ENCODE measurements at regions not wholly inside any gene's neighbourhood (a gene's known extent, or its start where the extent isn't known, plus 50 kb on each side); places are given as distances from the start of the nearest gene placed in this dataset.

DNA sequence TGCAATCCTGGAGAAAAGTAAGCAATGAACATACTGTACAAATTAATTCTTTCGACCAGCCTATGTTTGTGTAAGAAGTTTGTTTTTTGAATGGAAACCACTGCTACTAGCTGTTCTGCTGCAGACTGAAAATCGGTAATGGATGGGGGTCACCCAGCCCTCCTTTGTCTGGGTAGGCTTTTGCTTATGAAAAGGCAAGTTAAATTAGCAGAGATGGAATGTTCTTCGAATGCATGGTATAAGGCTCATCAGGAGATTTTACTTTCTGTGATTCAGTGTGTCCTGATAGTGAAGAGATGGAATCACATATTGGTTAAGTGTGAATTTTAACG, 53.8 kb downstream of the EEF1B2 start:
- no peak overlapping the region for H3K14ac ChIP-seq (ENCODE audit: insufficient read depth, low read length)
- H4K8ac ChIP-seq (replicated peaks; ENCODE audit: insufficient read length, low read depth, low read length) = no peak overlapping the region
- no CpG with 5 or more reads among the region's 4 CpGs for WGBS (ENCODE audit: extremely low coverage, insufficient read length, low lambda C conversion rate)
- H2AFZ ChIP-seq (ENCODE audit: low read length) = no peak overlapping the region
- H3K9me3 ChIP-seq (ENCODE audit: control insufficient read depth, low read depth, low read length) = no peaks in the 10 kb centered on the region
- no peak overlapping the region for H2BK5ac ChIP-seq (ENCODE audit: insufficient read length, low read length)
- H2AK5ac ChIP-seq (ENCODE audit: insufficient read length, low read length) = no peak overlapping the region
- H3K79me2 ChIP-seq (ENCODE audit: insufficient read depth, low read length) = no peaks in the 10 kb centered on the region
- Mint-ChIP-seq H3K9me3 (no peaks in the 10 kb centered on the region; a peak in 1 of 5 replicates), H3K4me3 (peak overlapping the region in 1 of 2 experiments; percentile 70; a peak in 4 of 5 replicates), H3K36me3 (ENCODE audit: insufficient read depth in 1 of 3, low read depth in 3 of 3) (peaks cover 0 to 2% (median 0%) of the 10 kb centered on the region in 3 experiments; a peak in 1 of 7 replicates), H3K4me1 (peaks cover 46 to 49% of the 10 kb centered on the region in 2 experiments), H3K27ac (peak overlapping the region; percentile 53 to 59 (median 54); a peak in 6 of 7 replicates), H3K27me3 (ENCODE audit: low read depth) (no peaks in the 10 kb centered on the region)
- H3K56ac ChIP-seq (ENCODE audit: insufficient read length, low read depth, low read length) = no peak overlapping the region
- H3K23me2 ChIP-seq (ENCODE audit: insufficient read length, low read depth, low read length, poor library complexity, severe bottlenecking) = no peaks in the 10 kb centered on the region
- H3K79me1 ChIP-seq (ENCODE audit: insufficient read depth, low read depth, low read length, poor library complexity, severe bottlenecking) = no peaks in the 10 kb centered on the region
- no peak overlapping the region for H4K91ac ChIP-seq (ENCODE audit: insufficient read length, low read depth, low read length)
- no peak overlapping the region for H3K9ac ChIP-seq (ENCODE audit: extremely low read depth, insufficient read length, low read length)
- no peak overlapping the region for H3K27ac ChIP-seq (ENCODE audit: insufficient read length, low read depth, low read length)
- no peak overlapping the region for H3K23ac ChIP-seq (ENCODE audit: insufficient read length, low read depth, low read length)
- H2BK20ac ChIP-seq (ENCODE audit: low read depth, low read length, poor library complexity, severe bottlenecking) = no peak overlapping the region
- H3T11ph ChIP-seq (ENCODE audit: low read length) = no peak overlapping the region
- H4K5ac ChIP-seq (ENCODE audit: insufficient read length, low read depth, low read length) = no peak overlapping the region
- no peak for DNase-seq
- H4K20me1 ChIP-seq (ENCODE audit: control insufficient read depth, insufficient read depth, insufficient read length) = no peaks in the 10 kb centered on the region
- no peak overlapping the region for H3K18ac ChIP-seq (ENCODE audit: insufficient read length, low read depth, low read length)
- H2BK120ac ChIP-seq (ENCODE audit: low read depth, low read length, poor library complexity, severe bottlenecking) = no peak overlapping the region
- no peaks in the 10 kb centered on the region for H3K27me3 ChIP-seq (ENCODE audit: insufficient read depth, low read length)
- no peak overlapping the region for H3K4ac ChIP-seq (ENCODE audit: low read depth, low read length)
- peak overlapping the region; percentile 40 for H3K4me2 ChIP-seq (ENCODE audit: insufficient read depth, insufficient read length, low read length)
- H3K4me1 ChIP-seq (ENCODE audit: insufficient read depth, low read length) = peaks cover 6% of the 10 kb centered on the region; the same call in 1 of the 2 replicates
- TF ChIP-seq, protein P1, sequence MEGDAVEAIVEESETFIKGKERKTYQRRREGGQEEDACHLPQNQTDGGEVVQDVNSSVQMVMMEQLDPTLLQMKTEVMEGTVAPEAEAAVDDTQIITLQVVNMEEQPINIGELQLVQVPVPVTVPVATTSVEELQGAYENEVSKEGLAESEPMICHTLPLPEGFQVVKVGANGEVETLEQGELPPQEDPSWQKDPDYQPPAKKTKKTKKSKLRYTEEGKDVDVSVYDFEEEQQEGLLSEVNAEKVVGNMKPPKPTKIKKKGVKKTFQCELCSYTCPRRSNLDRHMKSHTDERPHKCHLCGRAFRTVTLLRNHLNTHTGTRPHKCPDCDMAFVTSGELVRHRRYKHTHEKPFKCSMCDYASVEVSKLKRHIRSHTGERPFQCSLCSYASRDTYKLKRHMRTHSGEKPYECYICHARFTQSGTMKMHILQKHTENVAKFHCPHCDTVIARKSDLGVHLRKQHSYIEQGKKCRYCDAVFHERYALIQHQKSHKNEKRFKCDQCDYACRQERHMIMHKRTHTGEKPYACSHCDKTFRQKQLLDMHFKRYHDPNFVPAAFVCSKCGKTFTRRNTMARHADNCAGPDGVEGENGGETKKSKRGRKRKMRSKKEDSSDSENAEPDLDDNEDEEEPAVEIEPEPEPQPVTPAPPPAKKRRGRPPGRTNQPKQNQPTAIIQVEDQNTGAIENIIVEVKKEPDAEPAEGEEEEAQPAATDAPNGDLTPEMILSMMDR (conservative IDR thresholded peaks at IDR 0.05) = no peak
- H2BK12ac ChIP-seq (ENCODE audit: insufficient read length, low read depth, low read length) = no peak overlapping the region
- no peak overlapping the region for H2BK15ac ChIP-seq (ENCODE audit: low read depth, low read length)

Measured in H9 (cell line).